Choroid plexus epithelial cell (primary cell): ENCODE measurements at regions not wholly inside any gene's neighbourhood (a gene's known extent, or its start where the extent isn't known, plus 50 kb on each side); places are given as distances from the start of the nearest gene placed in this dataset.

Experiments used
- DNase-seq: peaks from one replicate; pipeline ENCODE4 v3.0.0-alpha.2; 2010; ENCODE audit warnings: low read depth
- H3K4me3 ChIP-seq: 2 replicates; pipeline ENCODE4 v1.5.1; 2011; ENCODE audit warnings: low read depth, mild to moderate bottlenecking, control low read depth, low read length, moderate library complexity
- CTCF ChIP-seq: conservative IDR thresholded peaks from 2 replicates; pipeline ENCODE4 v1.5.1; 2011; ENCODE audit warnings: low read depth, mild to moderate bottlenecking, control low read depth, inconsistent platforms, low read length, moderate library complexity

- H3K4me3 ChIP-seq: no peak overlapping the region
- DNase-seq: no peak
- TF ChIP-seq CTCF: no peak
These were observed 1212.6 kb downstream of the SLITRK5 start for GRCh38 chr13:88883741-88884140.

- DNase-seq: no peak
These were observed 1216.0 kb downstream of the SLITRK5 start for GRCh38 chr13:88887045-88887662.

GRCh38 chr13:88895261-88895941 lies 1224.2 kb downstream of the SLITRK5 start:
- DNase-seq: no peak
- no peak overlapping the region for H3K4me3 ChIP-seq
- no peak for TF ChIP-seq CTCF

More at GRCh38 chr13:88887045-88887662, 1216.0 kb downstream of the SLITRK5 start:
- H3K4me3 ChIP-seq: no peak overlapping the region
- no peak for TF ChIP-seq CTCF

- DNase-seq: no peak
- no peak overlapping the region for H3K4me3 ChIP-seq
These were observed 1225.3 kb downstream of the SLITRK5 start for GRCh38 chr13:88896466-88896865.

GRCh38 chr13:88908961-88909441 lies 1237.8 kb downstream of the SLITRK5 start:
- no peak overlapping the region for H3K4me3 ChIP-seq
- DNase-seq: no peak
- no peak for TF ChIP-seq CTCF

More at GRCh38 chr13:88896466-88896865, 1225.3 kb downstream of the SLITRK5 start:
- no peak for TF ChIP-seq CTCF

GRCh38 chr13:88919970-88920628 lies 1248.9 kb downstream of the SLITRK5 start:
- no peak overlapping the region for H3K4me3 ChIP-seq
- DNase-seq: no peak
- no peak for TF ChIP-seq CTCF
